ENCODE measurements at regions not wholly inside any gene's neighbourhood (a gene's known extent, or its start where the extent isn't known, plus 50 kb on each side); places are given as distances from the start of the nearest gene placed in this dataset.

DNA sequence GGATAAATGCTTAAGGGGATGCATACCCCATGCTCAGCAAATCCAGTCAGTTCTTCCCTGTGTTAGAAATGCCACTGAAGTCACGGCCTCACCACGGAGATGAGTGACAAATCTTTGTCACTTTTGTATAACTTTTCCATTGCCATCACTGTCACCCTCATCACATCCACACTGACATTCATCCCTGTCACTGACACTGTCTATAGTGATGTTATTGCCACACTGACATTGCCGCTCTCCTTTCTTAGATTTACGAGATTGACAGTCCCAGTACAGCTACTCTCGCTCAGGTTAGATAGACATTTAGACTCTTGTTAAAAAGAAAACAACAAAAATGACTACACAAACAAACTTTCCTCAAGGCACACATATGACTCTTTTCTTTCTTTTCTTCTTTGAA lies 910.7 kb upstream of the CNTN5 start:
- no peaks in the 10 kb centered on the region for H4K20me1 ChIP-seq (ENCODE audit: low read depth)
- H3K36me3 Mint-ChIP-seq = no peaks in the 10 kb centered on the region
- no peaks in the 10 kb centered on the region for H3K27me3 ChIP-seq
- no peaks in the 10 kb centered on the region for H3K79me2 ChIP-seq (ENCODE audit: low read depth)
- H3K9me3 ChIP-seq (ENCODE audit: low read depth) = no peaks in the 10 kb centered on the region
- no peaks in the 10 kb centered on the region for H3K9me3 Mint-ChIP-seq
- no peak overlapping the region for H3K27ac Mint-ChIP-seq
- H3K36me3 ChIP-seq = no peaks in the 10 kb centered on the region
- H3F3A ChIP-seq (ENCODE audit: low read depth) = no peaks in the 10 kb centered on the region
- no peak overlapping the region for H3K4me3 ChIP-seq
- H3K27ac ChIP-seq = no peak overlapping the region
- no peaks in the 10 kb centered on the region for H3K27me3 Mint-ChIP-seq (ENCODE audit: insufficient read depth, low read depth)
- H3K4me1 Mint-ChIP-seq = no peaks in the 10 kb centered on the region
- TF ChIP-seq EZH2phosphoT487 (IDR thresholded peaks at IDR 0.05) (no peak), EZH2 (IDR thresholded peaks at IDR 0.05) (no peak)
- TF ChIP-seq, protein P1, sequence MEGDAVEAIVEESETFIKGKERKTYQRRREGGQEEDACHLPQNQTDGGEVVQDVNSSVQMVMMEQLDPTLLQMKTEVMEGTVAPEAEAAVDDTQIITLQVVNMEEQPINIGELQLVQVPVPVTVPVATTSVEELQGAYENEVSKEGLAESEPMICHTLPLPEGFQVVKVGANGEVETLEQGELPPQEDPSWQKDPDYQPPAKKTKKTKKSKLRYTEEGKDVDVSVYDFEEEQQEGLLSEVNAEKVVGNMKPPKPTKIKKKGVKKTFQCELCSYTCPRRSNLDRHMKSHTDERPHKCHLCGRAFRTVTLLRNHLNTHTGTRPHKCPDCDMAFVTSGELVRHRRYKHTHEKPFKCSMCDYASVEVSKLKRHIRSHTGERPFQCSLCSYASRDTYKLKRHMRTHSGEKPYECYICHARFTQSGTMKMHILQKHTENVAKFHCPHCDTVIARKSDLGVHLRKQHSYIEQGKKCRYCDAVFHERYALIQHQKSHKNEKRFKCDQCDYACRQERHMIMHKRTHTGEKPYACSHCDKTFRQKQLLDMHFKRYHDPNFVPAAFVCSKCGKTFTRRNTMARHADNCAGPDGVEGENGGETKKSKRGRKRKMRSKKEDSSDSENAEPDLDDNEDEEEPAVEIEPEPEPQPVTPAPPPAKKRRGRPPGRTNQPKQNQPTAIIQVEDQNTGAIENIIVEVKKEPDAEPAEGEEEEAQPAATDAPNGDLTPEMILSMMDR (IDR thresholded peaks at IDR 0.05) = no peak
- DNase-seq (ENCODE audit: low spot score) = no peak
- H3K9ac ChIP-seq = no peak overlapping the region
- no peaks in the 10 kb centered on the region for H3K4me1 ChIP-seq
- H2AFZ ChIP-seq (replicated peaks) = no peak overlapping the region
- H3K4me3 Mint-ChIP-seq = no peak overlapping the region
- no peak overlapping the region for H3K4me2 ChIP-seq

DNA sequence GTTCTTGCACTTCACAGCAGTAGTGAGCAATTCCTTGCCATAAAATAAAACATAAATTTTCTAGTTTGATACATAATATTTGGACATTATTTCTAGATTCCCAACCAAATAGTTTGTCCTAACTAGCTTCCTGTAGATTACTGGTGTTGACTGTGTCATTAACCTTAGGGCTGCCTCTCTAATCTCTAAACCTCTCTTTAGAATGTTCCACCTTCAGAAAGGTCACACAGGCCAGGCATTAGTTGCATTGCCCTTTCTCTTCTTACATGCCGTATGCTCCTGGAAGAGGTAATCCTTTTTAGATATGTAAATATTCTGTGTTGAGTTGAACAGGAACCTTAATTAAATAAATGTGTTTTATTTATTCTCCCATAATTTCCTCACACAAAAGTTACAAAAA lies 904.9 kb upstream of the CNTN5 start:
- no peak overlapping the region for H3K9ac ChIP-seq

DNA sequence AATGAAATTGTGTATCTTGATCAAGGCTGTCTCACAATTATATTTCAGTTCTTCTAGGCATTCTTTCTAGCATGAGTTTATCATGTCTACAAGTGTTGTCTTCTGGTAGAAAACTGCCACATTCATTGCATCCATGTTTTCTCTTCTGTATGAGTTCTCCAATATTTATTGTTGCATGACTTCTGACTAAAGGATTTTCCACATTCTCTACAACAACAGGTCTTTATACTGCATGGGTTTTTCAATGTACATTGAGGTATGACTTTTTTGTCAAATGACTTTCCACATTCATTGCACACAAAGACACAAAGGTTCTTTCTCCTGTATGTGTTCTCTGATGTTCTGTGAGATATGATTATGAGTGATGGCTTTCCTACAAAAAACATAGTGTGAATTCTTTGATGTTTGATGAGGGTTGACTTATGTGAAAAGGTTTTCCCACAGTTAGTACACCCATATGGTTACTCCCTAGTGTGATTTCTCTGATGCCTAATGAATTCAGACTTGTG lies 890.6 kb upstream of the CNTN5 start:
- Histone ChIP-seq H3K4me3 (no peak overlapping the region), H3K9me3 (ENCODE audit: low read depth) (no peaks in the 10 kb centered on the region), H3K79me2 (ENCODE audit: low read depth) (no peaks in the 10 kb centered on the region), H3F3A (ENCODE audit: low read depth) (no peaks in the 10 kb centered on the region), H3K4me1 (no peaks in the 10 kb centered on the region), H3K36me3 (no peaks in the 10 kb centered on the region), H3K9ac (no peak overlapping the region), H2AFZ (replicated peaks) (no peak overlapping the region), H3K4me2 (no peak overlapping the region), H3K27me3 (no peaks in the 10 kb centered on the region), H3K27ac (no peak overlapping the region), H4K20me1 (ENCODE audit: low read depth) (no peaks in the 10 kb centered on the region)
- Mint-ChIP-seq H3K9me3 (peaks cover 7% of the 10 kb centered on the region), H3K36me3 (no peaks in the 10 kb centered on the region), H3K4me1 (no peaks in the 10 kb centered on the region), H3K27ac (no peak overlapping the region), H3K4me3 (no peak overlapping the region), H3K27me3 (ENCODE audit: insufficient read depth, low read depth) (no peaks in the 10 kb centered on the region)
- no peak for DNase-seq (ENCODE audit: low spot score)
- TF ChIP-seq EZH2phosphoT487 (IDR thresholded peaks at IDR 0.05) (no peak), EZH2 (IDR thresholded peaks at IDR 0.05) (no peak)
- TF ChIP-seq, protein P1 (IDR thresholded peaks at IDR 0.05) = no peak

More for the DNA sequence above, 904.9 kb upstream of the CNTN5 start:
- Mint-ChIP-seq H3K27ac (no peak overlapping the region), H3K9me3 (no peaks in the 10 kb centered on the region), H3K36me3 (no peaks in the 10 kb centered on the region), H3K27me3 (ENCODE audit: insufficient read depth, low read depth) (no peaks in the 10 kb centered on the region), H3K4me3 (no peak overlapping the region), H3K4me1 (no peaks in the 10 kb centered on the region)
- no peak overlapping the region for H3K4me3 ChIP-seq
- DNase-seq (ENCODE audit: low spot score) = no peak
- H3K4me1 ChIP-seq = no peaks in the 10 kb centered on the region
- no peaks in the 10 kb centered on the region for H4K20me1 ChIP-seq (ENCODE audit: low read depth)
- no peak overlapping the region for H3K27ac ChIP-seq
- no peaks in the 10 kb centered on the region for H3K9me3 ChIP-seq (ENCODE audit: low read depth)
- no peak overlapping the region for H3K4me2 ChIP-seq
- H2AFZ ChIP-seq (replicated peaks) = no peak overlapping the region
- no peaks in the 10 kb centered on the region for H3K79me2 ChIP-seq (ENCODE audit: low read depth)
- TF ChIP-seq, protein P1 (IDR thresholded peaks at IDR 0.05) = no peak
- TF ChIP-seq EZH2 (IDR thresholded peaks at IDR 0.05) (no peak), EZH2phosphoT487 (IDR thresholded peaks at IDR 0.05) (no peak)
- H3K27me3 ChIP-seq = no peaks in the 10 kb centered on the region
- H3K36me3 ChIP-seq = no peaks in the 10 kb centered on the region
- H3F3A ChIP-seq (ENCODE audit: low read depth) = no peaks in the 10 kb centered on the region
